ENCODE measurements at regions not wholly inside any gene's neighbourhood (a gene's known extent, or its start where the extent isn't known, plus 50 kb on each side); places are given as distances from the start of the nearest gene placed in this dataset.

- no peak overlapping the region for H3T11ph ChIP-seq (ENCODE audit: low read length)
- H3K27me3 ChIP-seq (ENCODE audit: insufficient read depth, low read length), result no peaks in the 10 kb centered on the region
- H3K9ac ChIP-seq (ENCODE audit: extremely low read depth, insufficient read length, low read length), result no peak overlapping the region
- Mint-ChIP-seq H3K27me3 (ENCODE audit: low read depth) (no peaks in the 10 kb centered on the region; the same call in 1 of the 2 replicates), H3K4me3 (no peak overlapping the region), H3K9me3 (peaks cover 3% of the 10 kb centered on the region in 2 experiments; a peak in 3 of 5 replicates), H3K36me3 (ENCODE audit: insufficient read depth in 1 of 3, low read depth in 3 of 3) (no peaks in the 10 kb centered on the region; a peak in 1 of 7 replicates), H3K4me1 (no peaks in the 10 kb centered on the region), H3K27ac (no peak overlapping the region)
- H2AK5ac ChIP-seq (ENCODE audit: insufficient read length, low read length), result no peak overlapping the region
- no peak for DNase-seq
- no peak overlapping the region for H4K5ac ChIP-seq (ENCODE audit: insufficient read length, low read depth, low read length)
- H4K8ac ChIP-seq (replicated peaks; ENCODE audit: insufficient read length, low read depth, low read length), result no peak overlapping the region
- TF ChIP-seq CTCF (conservative IDR thresholded peaks at IDR 0.05), result no peak
- H2BK12ac ChIP-seq (ENCODE audit: insufficient read length, low read depth, low read length), result no peak overlapping the region
- H2BK20ac ChIP-seq (ENCODE audit: low read depth, low read length, poor library complexity, severe bottlenecking), result no peak overlapping the region
- H4K91ac ChIP-seq (ENCODE audit: insufficient read length, low read depth, low read length), result no peak overlapping the region
- no peak overlapping the region for H2BK120ac ChIP-seq (ENCODE audit: low read depth, low read length, poor library complexity, severe bottlenecking)
- H4K20me1 ChIP-seq (ENCODE audit: control insufficient read depth, insufficient read depth, insufficient read length), result no peaks in the 10 kb centered on the region
- H2AFZ ChIP-seq (ENCODE audit: low read length), result no peak overlapping the region
- no peak overlapping the region for H3K4ac ChIP-seq (ENCODE audit: low read depth, low read length)
- no CpG with 5 or more reads among the region's 5 CpGs for WGBS (ENCODE audit: extremely low coverage, insufficient read length, low lambda C conversion rate)
- H3K79me1 ChIP-seq (ENCODE audit: insufficient read depth, low read depth, low read length, poor library complexity, severe bottlenecking), result no peaks in the 10 kb centered on the region
- H3K14ac ChIP-seq (ENCODE audit: insufficient read depth, low read length), result no peak overlapping the region
- no peaks in the 10 kb centered on the region for H3K23me2 ChIP-seq (ENCODE audit: insufficient read length, low read depth, low read length, poor library complexity, severe bottlenecking)
- no peak overlapping the region for H3K27ac ChIP-seq (ENCODE audit: insufficient read length, low read depth, low read length)
- no peaks in the 10 kb centered on the region for H3K4me1 ChIP-seq (ENCODE audit: insufficient read depth, low read length)
- no peak overlapping the region for H3K56ac ChIP-seq (ENCODE audit: insufficient read length, low read depth, low read length)
- H3K4me2 ChIP-seq (ENCODE audit: insufficient read depth, insufficient read length, low read length), result no peak overlapping the region
- H3K18ac ChIP-seq (ENCODE audit: insufficient read length, low read depth, low read length), result no peak overlapping the region
- H3K9me3 ChIP-seq (ENCODE audit: control insufficient read depth, low read depth, low read length), result no peaks in the 10 kb centered on the region
- no peaks in the 10 kb centered on the region for H3K79me2 ChIP-seq (ENCODE audit: insufficient read depth, low read length)
- H2BK15ac ChIP-seq (ENCODE audit: low read depth, low read length), result no peak overlapping the region
- H3K23ac ChIP-seq (ENCODE audit: insufficient read length, low read depth, low read length), result no peak overlapping the region
- H2BK5ac ChIP-seq (ENCODE audit: insufficient read length, low read length), result no peak overlapping the region
Measured at GRCh38 chr13:108549934-108550333, 79.5 kb upstream of the MYO16 start.
